ENCODE measurements at regions not wholly inside any gene's neighbourhood (a gene's known extent, or its start where the extent isn't known, plus 50 kb on each side); places are given as distances from the start of the nearest gene placed in this dataset.

DNA sequence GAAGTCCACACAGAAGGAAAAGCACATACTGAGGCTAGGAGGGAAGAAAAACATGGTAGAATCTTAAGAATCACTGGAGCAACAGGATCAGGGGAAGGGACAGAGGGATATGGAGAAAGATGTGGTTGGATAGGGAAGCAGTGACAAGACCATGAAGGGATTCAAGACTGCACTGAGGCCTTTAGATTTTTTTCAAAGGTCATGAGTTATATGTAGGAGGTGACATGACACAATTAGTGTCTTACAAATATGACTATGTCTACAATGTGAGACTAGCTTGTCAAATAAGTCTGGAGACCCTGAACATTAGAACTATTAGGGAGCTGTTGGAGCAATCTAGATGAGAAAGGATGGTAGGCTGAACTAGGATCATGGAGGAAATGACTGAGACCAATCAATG lies 1130.3 kb upstream of the ZEB2 start:
- H3K4me3 ChIP-seq (ENCODE audit: low read length), result no peak overlapping the region
- TF ChIP-seq, protein P1, sequence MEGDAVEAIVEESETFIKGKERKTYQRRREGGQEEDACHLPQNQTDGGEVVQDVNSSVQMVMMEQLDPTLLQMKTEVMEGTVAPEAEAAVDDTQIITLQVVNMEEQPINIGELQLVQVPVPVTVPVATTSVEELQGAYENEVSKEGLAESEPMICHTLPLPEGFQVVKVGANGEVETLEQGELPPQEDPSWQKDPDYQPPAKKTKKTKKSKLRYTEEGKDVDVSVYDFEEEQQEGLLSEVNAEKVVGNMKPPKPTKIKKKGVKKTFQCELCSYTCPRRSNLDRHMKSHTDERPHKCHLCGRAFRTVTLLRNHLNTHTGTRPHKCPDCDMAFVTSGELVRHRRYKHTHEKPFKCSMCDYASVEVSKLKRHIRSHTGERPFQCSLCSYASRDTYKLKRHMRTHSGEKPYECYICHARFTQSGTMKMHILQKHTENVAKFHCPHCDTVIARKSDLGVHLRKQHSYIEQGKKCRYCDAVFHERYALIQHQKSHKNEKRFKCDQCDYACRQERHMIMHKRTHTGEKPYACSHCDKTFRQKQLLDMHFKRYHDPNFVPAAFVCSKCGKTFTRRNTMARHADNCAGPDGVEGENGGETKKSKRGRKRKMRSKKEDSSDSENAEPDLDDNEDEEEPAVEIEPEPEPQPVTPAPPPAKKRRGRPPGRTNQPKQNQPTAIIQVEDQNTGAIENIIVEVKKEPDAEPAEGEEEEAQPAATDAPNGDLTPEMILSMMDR (conservative IDR thresholded peaks at IDR 0.05; ENCODE audit: low read depth, low read length), result no peak
- DNase-seq (ENCODE audit: low read depth), result no peak

- no peak overlapping the region for H3K4me3 ChIP-seq (ENCODE audit: low read length)
- TF ChIP-seq, protein P1 (conservative IDR thresholded peaks at IDR 0.05; ENCODE audit: low read depth, low read length), result no peak
- no peak for DNase-seq (ENCODE audit: low read depth)
These were observed 1129.1 kb upstream of the ZEB2 start for GRCh38 chr2:145649061-145649460.

DNA sequence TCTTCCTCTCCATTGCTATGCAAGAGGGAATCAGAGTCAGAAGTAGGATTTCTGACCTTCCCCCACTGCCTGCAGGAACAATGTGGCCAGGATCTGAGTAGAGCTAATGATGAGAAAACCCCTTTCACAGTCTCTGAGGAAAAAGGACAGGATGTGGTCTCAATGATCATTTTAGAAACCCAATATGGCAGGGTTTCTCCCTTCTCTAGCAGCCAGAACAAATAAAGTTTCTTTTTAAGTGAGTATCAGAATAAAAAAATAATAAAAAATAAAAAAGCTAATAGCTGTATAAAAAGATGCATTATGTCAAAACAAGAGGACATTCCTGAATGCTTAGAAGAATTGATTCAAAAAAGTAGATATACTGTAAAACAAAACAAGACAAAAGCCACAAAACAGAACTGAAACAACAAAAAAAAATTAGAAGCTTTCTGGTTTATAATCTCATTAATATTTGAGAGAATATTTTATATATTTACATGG lies 1124.9 kb upstream of the ZEB2 start:
- H3K4me3 ChIP-seq (ENCODE audit: low read length), result no peak overlapping the region
- no peak for DNase-seq (ENCODE audit: low read depth)
- TF ChIP-seq, protein P1 (conservative IDR thresholded peaks at IDR 0.05; ENCODE audit: low read depth, low read length), result no peak

DNA sequence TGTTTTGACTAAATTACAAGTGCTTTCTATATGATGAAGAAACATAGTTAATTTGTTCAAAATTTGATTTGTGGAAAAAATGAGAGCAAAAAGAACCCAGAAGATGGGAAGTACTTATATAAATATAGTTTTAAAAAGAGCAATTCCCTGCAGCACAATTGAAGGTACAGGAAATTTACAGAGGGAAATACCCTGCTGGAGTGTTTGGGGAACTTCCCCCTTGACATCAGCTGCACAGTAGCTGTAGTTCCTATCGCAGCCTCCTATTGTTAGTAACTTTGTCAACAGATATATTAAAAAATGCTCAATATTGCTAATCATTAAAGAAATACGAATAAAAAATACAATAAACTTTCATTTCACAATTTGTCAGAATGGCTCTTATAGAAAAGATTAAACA lies 1118.8 kb upstream of the ZEB2 start:
- H3K4me3 ChIP-seq (ENCODE audit: low read length), result no peak overlapping the region
- no peak for DNase-seq (ENCODE audit: low read depth)
- TF ChIP-seq, protein P1 (conservative IDR thresholded peaks at IDR 0.05; ENCODE audit: low read depth, low read length), result no peak

GRCh38 chr2:145635706-145636427 lies 1115.9 kb upstream of the ZEB2 start:
- TF ChIP-seq, protein P1 (conservative IDR thresholded peaks at IDR 0.05; ENCODE audit: low read depth, low read length), result no peak
- no peak for DNase-seq (ENCODE audit: low read depth)
- H3K4me3 ChIP-seq (ENCODE audit: low read length), result no peak overlapping the region

DNA sequence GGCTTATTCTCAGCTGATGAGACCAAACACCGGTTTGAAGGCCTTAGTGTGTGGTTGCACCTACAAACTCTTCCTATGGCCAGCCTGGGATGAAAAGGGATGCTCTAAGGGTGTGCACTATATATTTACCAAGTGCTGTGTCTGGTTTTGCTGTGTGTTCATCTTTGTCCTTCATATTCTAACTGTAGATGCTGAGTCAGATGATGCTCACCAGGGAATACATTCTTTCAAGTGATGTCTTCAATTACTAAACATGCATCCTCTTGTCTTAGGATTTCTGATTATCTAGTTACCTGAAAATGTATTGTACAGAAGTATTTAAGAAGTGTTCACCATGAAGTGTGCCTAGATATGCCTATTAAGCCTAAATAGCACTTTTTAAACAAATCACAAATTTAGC lies 1111.6 kb upstream of the ZEB2 start:
- TF ChIP-seq, protein P1 (conservative IDR thresholded peaks at IDR 0.05; ENCODE audit: low read depth, low read length), result no peak
- DNase-seq (ENCODE audit: low read depth), result no peak
- H3K4me3 ChIP-seq (ENCODE audit: low read length), result no peak overlapping the region

DNA sequence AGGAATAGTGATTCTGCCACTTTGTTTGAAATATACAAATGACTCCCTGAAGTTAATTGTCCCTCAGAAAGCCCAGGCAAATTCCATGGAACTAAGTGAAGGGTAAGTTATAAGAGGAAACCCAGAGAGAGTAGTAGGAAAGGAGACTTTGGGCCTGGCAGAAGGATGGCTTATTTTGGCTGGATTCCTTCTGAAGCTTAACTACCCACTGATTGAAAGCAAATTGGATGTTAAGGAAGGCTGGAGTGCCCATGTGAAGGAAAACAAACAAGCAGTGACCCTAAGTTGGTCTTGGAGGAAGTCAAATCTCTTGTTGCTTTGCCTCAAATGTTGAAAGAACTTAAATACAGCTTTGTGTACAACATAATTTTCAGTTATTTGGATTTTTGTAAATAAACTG lies 1106.4 kb upstream of the ZEB2 start:
- no peak for DNase-seq (ENCODE audit: low read depth)
- TF ChIP-seq, protein P1 (conservative IDR thresholded peaks at IDR 0.05; ENCODE audit: low read depth, low read length), result no peak
- no peak overlapping the region for H3K4me3 ChIP-seq (ENCODE audit: low read length)
